Panc1 (cell line): ENCODE measurements at regions not wholly inside any gene's neighbourhood (a gene's known extent, or its start where the extent isn't known, plus 50 kb on each side); places are given as distances from the start of the nearest gene placed in this dataset.

Source experiments
- ATAC-seq: fragments of 200-7000 bp; cut with Tn5 transposase; 2 replicates; pipeline ENCODE4 v1.9.1; 2020; ENCODE audit warnings: mild to moderate bottlenecking, moderate library complexity
- BruUV-seq: library from RNA; stranded (reverse); fragments of 400-500 nt; replicated peaks from 2 replicates; lab custom pipeline; 2021; lab: Mats Ljungman, UMichigan
- CTCF ChIA-PET: fragments of 300-600 bp; sonication (Branson Sonifier 250); formaldehyde crosslinking; loops from one replicate; lab custom pipeline; 2022; ENCODE audit warnings: antibody characterized with exemption; lab: Charles Lee
- POLR2A ChIA-PET: fragments of 300-600 bp; sonication (Branson Sonifier 250); formaldehyde crosslinking; loops from one replicate; lab custom pipeline; 2022; ENCODE audit warnings: antibody characterized with exemption; lab: Charles Lee
- DNase-seq: peaks from one replicate; pipeline ENCODE4 v3.0.0-alpha.2; 2010; ENCODE audit warnings: low read depth, low spot score
- H3K27ac ChIP-seq: 2 replicates; pipeline ENCODE4 v1.5.1; 2011; ENCODE audit warnings: mild to moderate bottlenecking, low read length, inconsistent platforms
- H3K27me3 ChIP-seq: fragments of 200-500 bp; sonication (Bioruptor generic); 2 replicates; pipeline ENCODE4 v1.6.0; 2014; ENCODE audit warnings: low read length, inconsistent platforms; ENCODE audit not compliant: control insufficient read depth, insufficient read depth
- H3K36me3 ChIP-seq: fragments of 200-500 bp; sonication (Bioruptor generic); 2 replicates; pipeline ENCODE4 v1.5.1; 2014; ENCODE audit warnings: inconsistent platforms, mild to moderate bottlenecking, low read length, moderate library complexity; ENCODE audit not compliant: control insufficient read depth, insufficient read depth
- H3K4me1 ChIP-seq: 2 replicates; pipeline ENCODE4 v1.5.1; 2011; ENCODE audit warnings: inconsistent platforms, mild to moderate bottlenecking, low read length, moderate library complexity; ENCODE audit not compliant: control insufficient read depth, insufficient read depth
- H3K4me3 ChIP-seq, 2 experiments: 2 replicates each; pipeline ENCODE4 v1.5.1; 2011 to 2012; ENCODE audit warnings: low read depth in 2 of 2, low read length in 2 of 2, mild to moderate bottlenecking in 2 of 2, inconsistent platforms in 1 of 2, moderate library complexity in 1 of 2
- H3K9me3 ChIP-seq: fragments of 200-500 bp; sonication (Bioruptor generic); 2 replicates; pipeline ENCODE4 v1.5.1; 2014; ENCODE audit warnings: low read depth, mild to moderate bottlenecking, inconsistent platforms, low read length, moderate library complexity; ENCODE audit not compliant: control insufficient read depth, insufficient read depth
- POLR2AphosphoS5 ChIP-seq: IDR thresholded peaks from 2 replicates; pipeline ENCODE4 v1.6.1; 2012; ENCODE audit warnings: mild to moderate bottlenecking, low read depth, low read length, moderate library complexity
- SIN3A ChIP-seq: IDR thresholded peaks from 2 replicates; pipeline ENCODE4 v1.6.1; 2012; ENCODE audit warnings: low read depth, mild to moderate bottlenecking, low read length, moderate library complexity, borderline replicate concordance; ENCODE audit not compliant: insufficient read depth
- TCF7L2 ChIP-seq: IDR thresholded peaks from 2 replicates; pipeline ENCODE4 v1.6.1; 2011; ENCODE audit warnings: mild to moderate bottlenecking, low read depth, low read length, inconsistent platforms
- in situ Hi-C: cut with HindIII; loops from 2 replicates; pipeline ENCODE4 v1.10.0; 2016; ENCODE audit warnings: low sequenced_read_pairs, low pct_unique_long_range_greater_than_20kb
- intact Hi-C: fragments of 100-400 bp; cut with micrococcal nuclease; formaldehyde crosslinking; loops from one replicate; pipeline ENCODE4 v1.10.0; 2022; ENCODE audit not compliant: unreplicated experiment
- TF ChIP-seq, protein P1 (sequence below): fragments of 450-650 bp; IDR thresholded peaks from 2 replicates; pipeline ENCODE4 v1.5.1; 2017; ENCODE audit warnings: mild to moderate bottlenecking
- TF ChIP-seq, protein P2 (sequence below), 2 experiments: IDR thresholded peaks; 2 replicates each; pipeline ENCODE4 v1.6.1; 2011 to 2012; ENCODE audit warnings: low read depth in 2 of 2, control low read depth in 1 of 2, low read length in 1 of 2, mild to moderate bottlenecking in 1 of 2, moderate library complexity in 1 of 2; ENCODE audit not compliant: insufficient read depth in 1 of 2

DNA sequence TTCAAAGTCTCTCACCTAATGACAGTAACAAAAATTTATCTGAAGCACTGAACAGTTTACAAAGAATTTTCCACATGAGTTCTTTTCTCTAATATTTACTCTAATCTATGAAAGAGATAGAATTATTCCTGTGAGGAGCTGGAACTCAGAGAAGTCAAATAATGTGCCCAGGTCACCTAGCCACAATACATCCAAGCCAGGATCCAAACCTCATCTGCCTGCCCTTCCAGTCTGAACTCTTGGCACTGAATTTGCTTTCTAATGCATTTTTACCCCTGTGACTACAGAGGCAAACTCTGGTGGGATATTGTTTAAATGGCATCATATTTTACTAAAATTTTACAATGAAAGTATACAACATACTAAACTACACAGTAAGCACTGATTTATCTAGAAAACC lies 191.4 kb upstream of the RORA start:
- in situ Hi-C loops (no loop called here), intact Hi-C loops (no loop called here)
- Histone ChIP-seq H3K4me3 (no peak overlapping the region), H3K27ac (no peak overlapping the region), H3K36me3 (no peaks in the 10 kb centered on the region), H3K9me3 (no peaks in the 10 kb centered on the region), H3K27me3 (no peaks in the 10 kb centered on the region), H3K4me1 (no peaks in the 10 kb centered on the region)
- CTCF ChIA-PET, result no interaction called here
- POLR2A ChIA-PET, result no interaction called here
- no peak for TF ChIP-seq TCF7L2
- TF ChIP-seq, protein P1, sequence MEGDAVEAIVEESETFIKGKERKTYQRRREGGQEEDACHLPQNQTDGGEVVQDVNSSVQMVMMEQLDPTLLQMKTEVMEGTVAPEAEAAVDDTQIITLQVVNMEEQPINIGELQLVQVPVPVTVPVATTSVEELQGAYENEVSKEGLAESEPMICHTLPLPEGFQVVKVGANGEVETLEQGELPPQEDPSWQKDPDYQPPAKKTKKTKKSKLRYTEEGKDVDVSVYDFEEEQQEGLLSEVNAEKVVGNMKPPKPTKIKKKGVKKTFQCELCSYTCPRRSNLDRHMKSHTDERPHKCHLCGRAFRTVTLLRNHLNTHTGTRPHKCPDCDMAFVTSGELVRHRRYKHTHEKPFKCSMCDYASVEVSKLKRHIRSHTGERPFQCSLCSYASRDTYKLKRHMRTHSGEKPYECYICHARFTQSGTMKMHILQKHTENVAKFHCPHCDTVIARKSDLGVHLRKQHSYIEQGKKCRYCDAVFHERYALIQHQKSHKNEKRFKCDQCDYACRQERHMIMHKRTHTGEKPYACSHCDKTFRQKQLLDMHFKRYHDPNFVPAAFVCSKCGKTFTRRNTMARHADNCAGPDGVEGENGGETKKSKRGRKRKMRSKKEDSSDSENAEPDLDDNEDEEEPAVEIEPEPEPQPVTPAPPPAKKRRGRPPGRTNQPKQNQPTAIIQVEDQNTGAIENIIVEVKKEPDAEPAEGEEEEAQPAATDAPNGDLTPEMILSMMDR, result no peak
- no peak for ATAC-seq
- no peak for DNase-seq
- no TSS peak for BruUV-seq

DNA sequence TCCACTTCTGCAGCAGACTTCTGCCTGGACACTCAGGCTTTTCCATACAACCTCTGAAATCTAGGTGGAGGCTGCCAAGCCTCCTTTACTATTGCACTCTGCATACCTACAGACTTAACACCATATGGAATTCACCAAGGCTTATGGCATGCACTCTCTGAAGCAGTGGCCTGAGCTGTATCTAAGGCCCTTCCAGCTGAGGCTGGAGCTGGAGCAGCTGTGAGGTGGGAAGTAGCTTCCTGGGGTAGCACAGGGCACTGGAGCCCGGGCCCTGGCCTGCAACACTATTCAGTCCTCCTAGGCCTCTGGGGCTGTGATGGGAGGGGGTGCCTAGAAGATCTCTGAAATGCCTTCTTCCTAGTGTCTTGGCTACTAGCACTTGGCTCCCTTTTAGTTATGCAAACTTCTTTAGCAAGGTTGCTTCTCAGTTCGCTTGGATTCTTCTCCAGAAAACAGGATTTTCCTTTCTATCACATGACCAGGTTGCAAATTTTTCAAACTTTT lies 186.6 kb upstream of the RORA start:
- CTCF ChIA-PET, result no interaction called here
- intact Hi-C loops, result no loop called here
- no peaks in the 10 kb centered on the region for H3K9me3 ChIP-seq
- no peaks in the 10 kb centered on the region for H3K4me1 ChIP-seq
- POLR2A ChIA-PET, result no interaction called here
- H3K27me3 ChIP-seq, result no peaks in the 10 kb centered on the region
- no peak overlapping the region for H3K4me3 ChIP-seq
- no peak for DNase-seq
- BruUV-seq, result no TSS peak
- in situ Hi-C loops, result no loop called here
- ATAC-seq, result no peak
- H3K36me3 ChIP-seq, result no peaks in the 10 kb centered on the region
- no peak overlapping the region for H3K27ac ChIP-seq
- TF ChIP-seq POLR2AphosphoS5 (no peak), SIN3A (no peak), TCF7L2 (no peak)
- TF ChIP-seq, protein P1, result no peak
- TF ChIP-seq, protein P2, sequence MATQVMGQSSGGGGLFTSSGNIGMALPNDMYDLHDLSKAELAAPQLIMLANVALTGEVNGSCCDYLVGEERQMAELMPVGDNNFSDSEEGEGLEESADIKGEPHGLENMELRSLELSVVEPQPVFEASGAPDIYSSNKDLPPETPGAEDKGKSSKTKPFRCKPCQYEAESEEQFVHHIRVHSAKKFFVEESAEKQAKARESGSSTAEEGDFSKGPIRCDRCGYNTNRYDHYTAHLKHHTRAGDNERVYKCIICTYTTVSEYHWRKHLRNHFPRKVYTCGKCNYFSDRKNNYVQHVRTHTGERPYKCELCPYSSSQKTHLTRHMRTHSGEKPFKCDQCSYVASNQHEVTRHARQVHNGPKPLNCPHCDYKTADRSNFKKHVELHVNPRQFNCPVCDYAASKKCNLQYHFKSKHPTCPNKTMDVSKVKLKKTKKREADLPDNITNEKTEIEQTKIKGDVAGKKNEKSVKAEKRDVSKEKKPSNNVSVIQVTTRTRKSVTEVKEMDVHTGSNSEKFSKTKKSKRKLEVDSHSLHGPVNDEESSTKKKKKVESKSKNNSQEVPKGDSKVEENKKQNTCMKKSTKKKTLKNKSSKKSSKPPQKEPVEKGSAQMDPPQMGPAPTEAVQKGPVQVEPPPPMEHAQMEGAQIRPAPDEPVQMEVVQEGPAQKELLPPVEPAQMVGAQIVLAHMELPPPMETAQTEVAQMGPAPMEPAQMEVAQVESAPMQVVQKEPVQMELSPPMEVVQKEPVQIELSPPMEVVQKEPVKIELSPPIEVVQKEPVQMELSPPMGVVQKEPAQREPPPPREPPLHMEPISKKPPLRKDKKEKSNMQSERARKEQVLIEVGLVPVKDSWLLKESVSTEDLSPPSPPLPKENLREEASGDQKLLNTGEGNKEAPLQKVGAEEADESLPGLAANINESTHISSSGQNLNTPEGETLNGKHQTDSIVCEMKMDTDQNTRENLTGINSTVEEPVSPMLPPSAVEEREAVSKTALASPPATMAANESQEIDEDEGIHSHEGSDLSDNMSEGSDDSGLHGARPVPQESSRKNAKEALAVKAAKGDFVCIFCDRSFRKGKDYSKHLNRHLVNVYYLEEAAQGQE (IDR thresholded peaks at IDR 0.05; ENCODE audit: insufficient read depth in 1 of 2, low read depth in 2 of 2, low read length in 1 of 2), result no peak
